GM21390 (cell line): ENCODE measurements at regions not wholly inside any gene's neighbourhood (a gene's known extent, or its start where the extent isn't known, plus 50 kb on each side); places are given as distances from the start of the nearest gene placed in this dataset.

ENCODE experiments used
- ATAC-seq: cut with Tn5 transposase; IDR thresholded peaks from one replicate; pipeline ENCODE4 v1.9.1; 2021; ENCODE audit not compliant: unreplicated experiment

- no peak for ATAC-seq
Measured at GRCh38 chr7:17016402-17017010, 134.7 kb upstream of the AGR3 start.

- no peak for ATAC-seq
Measured at GRCh38 chr7:17019106-17019505, 137.3 kb upstream of the AGR3 start.

GRCh38 chr7:17020250-17020649, 138.5 kb upstream of the AGR3 start:
- ATAC-seq: no peak

GRCh38 chr7:17021205-17021604, 139.4 kb upstream of the AGR3 start:
- ATAC-seq: no peak

GRCh38 chr7:17022920-17023319, 141.1 kb upstream of the AGR3 start:
- ATAC-seq: no peak

- ATAC-seq: no peak
Measured at GRCh38 chr7:17026269-17026668, 144.5 kb upstream of the AGR3 start.

- ATAC-seq: no peak
Measured at GRCh38 chr7:17027143-17027788, 145.5 kb upstream of the AGR3 start.

GRCh38 chr7:17027789-17028152, 146.0 kb upstream of the AGR3 start:
- ATAC-seq: no peak

- ATAC-seq: no peak
Measured at GRCh38 chr7:17029150-17029549, 147.4 kb upstream of the AGR3 start.

- ATAC-seq: no peak
Measured at GRCh38 chr7:17030559-17030958, 148.8 kb upstream of the AGR3 start.

GRCh38 chr7:17031906-17032551, 150.2 kb upstream of the AGR3 start:
- no peak for ATAC-seq

- no peak for ATAC-seq
Measured at GRCh38 chr7:17033245-17033644, 151.5 kb upstream of the AGR3 start.

GRCh38 chr7:17036584-17036983, 154.8 kb upstream of the AGR3 start:
- ATAC-seq: no peak

GRCh38 chr7:17037356-17037755, 155.6 kb upstream of the AGR3 start:
- ATAC-seq: no peak

GRCh38 chr7:17038160-17038782, 156.5 kb upstream of the AGR3 start:
- ATAC-seq: no peak

GRCh38 chr7:17038783-17039170, 157.0 kb upstream of the AGR3 start:
- no peak for ATAC-seq

- ATAC-seq: no peak
Measured at GRCh38 chr7:17039372-17039771, 157.6 kb upstream of the AGR3 start.

GRCh38 chr7:17040716-17041115, 158.9 kb upstream of the AGR3 start:
- ATAC-seq: no peak

- no peak for ATAC-seq
Measured at GRCh38 chr7:17041324-17041723, 159.5 kb upstream of the AGR3 start.

GRCh38 chr7:17042211-17042610, 160.4 kb upstream of the AGR3 start:
- no peak for ATAC-seq

GRCh38 chr7:17043012-17043877, 161.5 kb upstream of the AGR3 start:
- ATAC-seq: no peak
